C4-2B (cell line): ENCODE measurements at regions not wholly inside any gene's neighbourhood (a gene's known extent, or its start where the extent isn't known, plus 50 kb on each side); places are given as distances from the start of the nearest gene placed in this dataset.
"Not testable (repeated sequence)": the region's sequence is repeated elsewhere in the genome, so short reads cannot be mapped to it uniquely, and the experiment has no call there.

Source experiments
- H3K27ac ChIP-seq: fragments of 450-650 bp; 2 replicates; pipeline ENCODE4 v1.5.1; 2017
- CTCF ChIP-seq: fragments of 450-650 bp; conservative IDR thresholded peaks from 2 replicates; pipeline ENCODE4 v1.5.1; 2017; ENCODE audit warnings: mild to moderate bottlenecking
- ZFX ChIP-seq: fragments of 450-650 bp; IDR thresholded peaks from 2 replicates; pipeline ENCODE4 v1.6.1; 2017

- TF ChIP-seq ZFX (no peak), CTCF (no peak)
- no peak overlapping the region for H3K27ac ChIP-seq
Observed at GRCh38 chr14:35929186-35929585, 103.0 kb downstream of the BRMS1L start.

GRCh38 chr14:35927727-35928126 lies 101.6 kb downstream of the BRMS1L start:
- no peak overlapping the region for H3K27ac ChIP-seq
- TF ChIP-seq ZFX (no peak), CTCF (no peak)

- no peak for TF ChIP-seq ZFX
- TF ChIP-seq CTCF, result no peak
Observed at GRCh38 chr14:35925319-35925718, 99.2 kb downstream of the BRMS1L start.

GRCh38 chr14:35922590-35922989 lies 96.5 kb downstream of the BRMS1L start:
- H3K27ac ChIP-seq, result not testable (repeated sequence)

More at GRCh38 chr14:35925319-35925718, 99.2 kb downstream of the BRMS1L start:
- H3K27ac ChIP-seq, result no peak overlapping the region

GRCh38 chr14:35921745-35922144 lies 95.6 kb downstream of the BRMS1L start:
- no peak overlapping the region for H3K27ac ChIP-seq
- TF ChIP-seq ZFX (no peak), CTCF (no peak)
